DOHH2 (cell line): ENCODE measurements at regions not wholly inside any gene's neighbourhood (a gene's known extent, or its start where the extent isn't known, plus 50 kb on each side); places are given as distances from the start of the nearest gene placed in this dataset.

Source experiments
- EZH2phosphoT487 ChIP-seq: fragments of 200-600 bp; sonication (generic); IDR thresholded peaks from 2 replicates; pipeline ENCODE4 v1.6.1; 2017; ENCODE audit warnings: borderline replicate concordance, mild to moderate bottlenecking, antibody characterized with exemption, low read length, moderate library complexity, mixed read lengths
- TF ChIP-seq, protein P1 (sequence below): fragments of 200-600 bp; sonication (generic); IDR thresholded peaks from one replicate; pipeline ENCODE4 v1.5.1; 2014; ENCODE audit warnings: antibody characterized with exemption, mild to moderate bottlenecking, low read depth, low read length; ENCODE audit not compliant: poor library complexity, severe bottlenecking

DNA sequence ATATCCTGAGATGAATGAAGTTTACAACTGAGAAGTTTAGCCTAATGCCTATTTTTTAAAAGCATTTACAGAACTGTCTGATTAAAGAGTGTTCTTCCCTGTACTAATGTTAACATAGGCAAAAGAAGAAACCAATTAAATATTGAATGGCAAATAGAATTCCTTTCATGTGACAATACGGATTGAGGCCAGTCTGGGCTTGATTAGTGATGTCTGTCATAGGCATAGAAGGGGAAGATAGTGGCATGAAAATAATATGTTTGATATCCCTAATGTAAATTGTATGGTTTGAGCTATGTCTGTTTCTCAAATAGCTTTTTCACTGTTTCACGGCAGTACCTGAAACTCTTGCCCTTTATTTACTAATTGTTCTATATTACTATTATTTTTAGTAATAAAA is 443.1 kb upstream of the CLINT1 start:
- TF ChIP-seq, protein P1, sequence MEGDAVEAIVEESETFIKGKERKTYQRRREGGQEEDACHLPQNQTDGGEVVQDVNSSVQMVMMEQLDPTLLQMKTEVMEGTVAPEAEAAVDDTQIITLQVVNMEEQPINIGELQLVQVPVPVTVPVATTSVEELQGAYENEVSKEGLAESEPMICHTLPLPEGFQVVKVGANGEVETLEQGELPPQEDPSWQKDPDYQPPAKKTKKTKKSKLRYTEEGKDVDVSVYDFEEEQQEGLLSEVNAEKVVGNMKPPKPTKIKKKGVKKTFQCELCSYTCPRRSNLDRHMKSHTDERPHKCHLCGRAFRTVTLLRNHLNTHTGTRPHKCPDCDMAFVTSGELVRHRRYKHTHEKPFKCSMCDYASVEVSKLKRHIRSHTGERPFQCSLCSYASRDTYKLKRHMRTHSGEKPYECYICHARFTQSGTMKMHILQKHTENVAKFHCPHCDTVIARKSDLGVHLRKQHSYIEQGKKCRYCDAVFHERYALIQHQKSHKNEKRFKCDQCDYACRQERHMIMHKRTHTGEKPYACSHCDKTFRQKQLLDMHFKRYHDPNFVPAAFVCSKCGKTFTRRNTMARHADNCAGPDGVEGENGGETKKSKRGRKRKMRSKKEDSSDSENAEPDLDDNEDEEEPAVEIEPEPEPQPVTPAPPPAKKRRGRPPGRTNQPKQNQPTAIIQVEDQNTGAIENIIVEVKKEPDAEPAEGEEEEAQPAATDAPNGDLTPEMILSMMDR = no peak
- TF ChIP-seq EZH2phosphoT487 = no peak
